ENCODE measurements at regions not wholly inside any gene's neighbourhood (a gene's known extent, or its start where the extent isn't known, plus 50 kb on each side); places are given as distances from the start of the nearest gene placed in this dataset.
A peak's percentile ranks its signal among the peaks of the same experiment; 100 is the strongest.

- Mint-ChIP-seq H3K27me3 (peaks cover 4 to 23% of the 10 kb centered on the region in 2 donors), H3K36me3 (no peaks in the 10 kb centered on the region), H3K9me3 (no peaks in the 10 kb centered on the region), H3K4me3 (no peak overlapping the region), H3K27ac (no peak overlapping the region), H3K4me1 (ENCODE audit: low read depth in 2 of 2) (no peaks in the 10 kb centered on the region)
- DNase-seq (ENCODE audit: low spot score) = no peak
- no peak for ATAC-seq
Measured at GRCh38 chr20:43320536-43320935, 130.8 kb upstream of the PTPRT start.

DNA sequence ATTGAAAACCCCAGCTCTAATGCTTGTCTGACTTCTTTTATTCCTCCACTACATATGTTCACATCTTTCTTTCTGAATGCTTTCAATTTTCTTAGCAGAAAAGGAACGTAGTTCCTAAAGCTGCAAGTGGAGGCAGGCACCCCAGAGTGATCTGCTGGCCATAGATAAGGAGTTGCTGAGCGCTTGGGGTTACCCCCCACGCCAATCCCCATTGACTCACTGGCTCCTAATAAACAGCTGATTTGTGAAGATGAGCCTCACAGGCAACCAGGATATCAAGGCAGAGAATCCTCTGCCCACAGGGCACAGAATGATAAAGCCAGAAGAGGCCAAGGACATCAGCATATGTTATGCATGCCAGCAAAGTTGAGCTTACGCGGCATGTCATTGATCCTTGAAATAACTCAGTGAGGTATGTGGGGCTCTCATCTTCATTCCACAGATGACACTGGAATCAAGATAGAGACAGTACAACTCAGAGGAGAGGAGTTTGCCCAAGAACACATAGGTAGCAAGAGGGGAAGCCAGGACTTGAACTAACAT, 129.1 kb upstream of the PTPRT start:
- no peak for DNase-seq (ENCODE audit: low spot score)
- Mint-ChIP-seq H3K4me3 (no peak overlapping the region), H3K27ac (no peak overlapping the region), H3K4me1 (ENCODE audit: low read depth in 2 of 2) (no peaks in the 10 kb centered on the region), H3K9me3 (no peaks in the 10 kb centered on the region), H3K27me3 (peaks cover 2 to 17% of the 10 kb centered on the region in 2 donors), H3K36me3 (no peaks in the 10 kb centered on the region)
- no peak for ATAC-seq

DNA sequence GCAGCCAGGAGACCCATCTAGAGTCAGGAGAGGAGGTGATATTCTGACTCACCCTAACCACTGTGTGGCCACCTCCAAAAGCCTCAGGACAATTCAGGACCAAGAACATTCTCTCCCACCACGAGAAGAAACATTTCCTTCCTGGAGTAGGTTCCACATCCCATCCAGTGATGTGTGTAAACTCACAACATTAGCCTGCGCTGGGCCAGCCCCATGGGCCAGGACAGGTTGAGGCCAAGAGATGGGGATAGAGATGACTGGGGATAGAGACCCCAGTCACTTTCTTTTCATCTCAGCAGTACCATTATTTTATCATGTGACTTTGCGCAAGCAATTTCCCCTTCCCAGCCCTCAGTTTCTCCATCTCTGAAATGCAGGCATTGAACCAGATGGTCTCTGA, 126.6 kb upstream of the PTPRT start:
- Mint-ChIP-seq H3K4me1 (ENCODE audit: low read depth in 2 of 2) (no peaks in the 10 kb centered on the region), H3K4me3 (no peak overlapping the region), H3K9me3 (no peaks in the 10 kb centered on the region), H3K27ac (no peak overlapping the region), H3K27me3 (peaks cover 5 to 19% of the 10 kb centered on the region in 2 donors), H3K36me3 (no peaks in the 10 kb centered on the region)
- no peak for ATAC-seq
- no peak for DNase-seq (ENCODE audit: low spot score)

- Mint-ChIP-seq H3K4me3 (no peak overlapping the region), H3K27ac (no peak overlapping the region), H3K27me3 (peaks cover 15 to 22% of the 10 kb centered on the region in 2 donors), H3K4me1 (ENCODE audit: low read depth in 2 of 2) (no peaks in the 10 kb centered on the region), H3K36me3 (no peaks in the 10 kb centered on the region), H3K9me3 (no peaks in the 10 kb centered on the region)
- peak in 1 of 2 donors; percentile 45 for ATAC-seq
- DNase-seq (ENCODE audit: low spot score) = no peak
Measured at GRCh38 chr20:43309266-43309665, 119.6 kb upstream of the PTPRT start.

DNA sequence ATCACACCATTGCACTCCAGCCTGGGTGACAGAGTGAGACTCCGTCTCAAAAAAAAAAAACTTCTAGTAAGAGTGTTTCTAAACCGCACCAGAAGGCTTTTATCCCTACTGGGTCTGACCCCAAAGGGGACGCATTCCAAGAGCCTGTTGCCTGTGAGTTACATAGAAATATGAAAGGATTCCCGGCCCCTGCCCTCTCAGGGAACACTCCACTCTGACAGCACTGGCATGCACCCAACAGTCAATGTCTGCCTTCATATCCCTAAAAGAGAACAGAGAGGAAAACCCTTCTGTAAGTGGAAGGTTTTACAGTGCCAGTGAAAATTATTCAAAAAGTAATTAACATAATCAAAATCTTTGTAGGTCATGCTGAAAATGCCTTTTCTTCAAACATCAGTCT, 117.1 kb upstream of the PTPRT start:
- Mint-ChIP-seq H3K4me1 (ENCODE audit: low read depth in 2 of 2) (no peaks in the 10 kb centered on the region), H3K4me3 (no peak overlapping the region), H3K36me3 (no peaks in the 10 kb centered on the region), H3K27me3 (peaks cover 15% of the 10 kb centered on the region in 2 donors), H3K27ac (no peak overlapping the region), H3K9me3 (no peaks in the 10 kb centered on the region)
- no peak for DNase-seq (ENCODE audit: low spot score)
- ATAC-seq = no peak

DNA sequence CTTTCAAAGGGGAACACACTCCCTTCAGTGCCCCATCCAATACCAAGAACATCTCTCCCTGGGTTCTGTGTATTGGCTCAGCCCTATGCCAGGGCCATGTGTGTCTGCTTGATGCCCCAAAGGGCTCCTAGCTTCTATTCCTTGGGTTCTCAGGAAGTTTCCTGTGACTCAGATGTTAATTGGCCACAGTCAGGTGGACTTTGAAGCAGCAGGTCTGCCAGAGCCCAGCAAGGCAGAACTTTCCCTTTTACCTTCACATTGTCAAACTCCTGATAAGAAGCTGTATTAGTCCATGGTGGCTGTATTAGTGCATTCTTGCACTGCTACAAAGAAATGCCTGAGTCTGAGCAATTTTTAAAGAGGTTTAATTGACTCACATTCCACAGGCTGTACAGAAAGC, 116.0 kb upstream of the PTPRT start:
- ATAC-seq (no peak), DNase-seq (ENCODE audit: low spot score) (no peak)
- Mint-ChIP-seq H3K36me3 (no peaks in the 10 kb centered on the region), H3K4me3 (no peak overlapping the region), H3K4me1 (ENCODE audit: low read depth in 2 of 2) (no peaks in the 10 kb centered on the region), H3K27me3 (peaks cover 10 to 13% of the 10 kb centered on the region in 2 donors), H3K27ac (no peak overlapping the region), H3K9me3 (no peaks in the 10 kb centered on the region)

DNA sequence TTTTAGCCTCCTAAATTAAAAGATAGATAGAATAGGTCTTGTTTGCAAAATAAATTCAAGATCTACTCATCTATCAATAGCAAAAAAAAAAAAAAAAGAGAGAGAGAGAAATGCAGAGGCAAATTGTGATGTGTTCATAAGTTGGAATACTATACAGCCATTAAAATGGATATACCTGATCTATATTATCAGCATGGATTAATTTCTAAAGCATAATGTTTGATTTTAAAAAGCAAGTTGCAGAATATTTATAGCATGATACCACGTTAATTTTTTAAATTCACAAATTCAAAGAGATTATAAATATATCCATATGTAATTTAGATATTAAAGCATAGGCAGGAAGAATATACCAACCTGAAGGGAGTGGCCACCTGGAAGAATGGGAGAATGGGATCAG, 114.9 kb upstream of the PTPRT start:
- H3K4me3 Mint-ChIP-seq = no peak overlapping the region
- no peak for ATAC-seq
- no peaks in the 10 kb centered on the region for H3K36me3 Mint-ChIP-seq
- no peak for DNase-seq (ENCODE audit: low spot score)
- no peaks in the 10 kb centered on the region for H3K4me1 Mint-ChIP-seq (ENCODE audit: low read depth in 2 of 2)
- peaks cover 7 to 9% of the 10 kb centered on the region in 2 donors for H3K27me3 Mint-ChIP-seq
- no peaks in the 10 kb centered on the region for H3K9me3 Mint-ChIP-seq
- H3K27ac Mint-ChIP-seq = no peak overlapping the region

- Mint-ChIP-seq H3K4me3 (no peak overlapping the region), H3K4me1 (ENCODE audit: low read depth in 2 of 2) (no peaks in the 10 kb centered on the region), H3K36me3 (no peaks in the 10 kb centered on the region), H3K27ac (no peak overlapping the region), H3K9me3 (no peaks in the 10 kb centered on the region), H3K27me3 (peaks cover 15 to 16% of the 10 kb centered on the region in 2 donors)
- ATAC-seq = no peak
- no peak for DNase-seq (ENCODE audit: low spot score)
Measured at GRCh38 chr20:43302936-43303335, 113.2 kb upstream of the PTPRT start.

GRCh38 chr20:43300901-43301300, 111.2 kb upstream of the PTPRT start:
- ATAC-seq (no peak), DNase-seq (ENCODE audit: low spot score) (no peak)
- H3K4me3 Mint-ChIP-seq = no peak overlapping the region
- H3K36me3 Mint-ChIP-seq = no peaks in the 10 kb centered on the region
- no peaks in the 10 kb centered on the region for H3K4me1 Mint-ChIP-seq (ENCODE audit: low read depth in 2 of 2)
- no peak overlapping the region for H3K27ac Mint-ChIP-seq
- H3K27me3 Mint-ChIP-seq = peaks cover 13 to 16% of the 10 kb centered on the region in 2 donors
- H3K9me3 Mint-ChIP-seq = no peaks in the 10 kb centered on the region

DNA sequence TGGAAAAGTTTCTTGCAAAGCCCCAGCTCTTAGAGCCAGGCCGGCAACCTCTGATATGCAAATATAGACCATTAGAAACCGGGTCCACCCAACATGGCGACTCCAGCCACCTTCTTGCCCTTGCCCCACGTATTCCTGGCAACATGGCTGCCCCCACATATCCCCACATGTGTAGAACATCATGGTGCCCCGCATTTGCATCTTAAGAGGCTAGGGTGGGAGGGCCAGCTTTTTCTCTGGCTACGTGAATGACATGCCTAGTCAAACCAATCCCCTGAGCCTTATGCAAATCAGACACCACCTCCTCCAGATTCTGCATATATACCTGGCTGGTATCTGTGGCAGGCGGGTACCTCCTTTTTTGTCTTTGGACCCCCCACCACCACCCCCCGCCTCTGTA, 106.1 kb upstream of the PTPRT start:
- ATAC-seq (no peak), DNase-seq (ENCODE audit: low spot score) (no peak)
- Mint-ChIP-seq H3K36me3 (no peaks in the 10 kb centered on the region), H3K9me3 (peaks cover 3% of the 10 kb centered on the region), H3K4me1 (ENCODE audit: low read depth in 2 of 2) (no peaks in the 10 kb centered on the region), H3K27ac (no peak overlapping the region), H3K4me3 (no peak overlapping the region), H3K27me3 (peaks cover 8 to 16% of the 10 kb centered on the region in 2 donors)

GRCh38 chr20:43295263-43295662, 105.6 kb upstream of the PTPRT start:
- DNase-seq (ENCODE audit: low spot score) = no peak
- H3K9me3 Mint-ChIP-seq = peaks cover 3% of the 10 kb centered on the region
- no peaks in the 10 kb centered on the region for H3K36me3 Mint-ChIP-seq
- no peak for ATAC-seq
- H3K27me3 Mint-ChIP-seq = peaks cover 10 to 16% of the 10 kb centered on the region in 2 donors
- H3K27ac Mint-ChIP-seq = no peak overlapping the region
- no peak overlapping the region for H3K4me3 Mint-ChIP-seq
- H3K4me1 Mint-ChIP-seq (ENCODE audit: low read depth in 2 of 2) = no peaks in the 10 kb centered on the region

DNA sequence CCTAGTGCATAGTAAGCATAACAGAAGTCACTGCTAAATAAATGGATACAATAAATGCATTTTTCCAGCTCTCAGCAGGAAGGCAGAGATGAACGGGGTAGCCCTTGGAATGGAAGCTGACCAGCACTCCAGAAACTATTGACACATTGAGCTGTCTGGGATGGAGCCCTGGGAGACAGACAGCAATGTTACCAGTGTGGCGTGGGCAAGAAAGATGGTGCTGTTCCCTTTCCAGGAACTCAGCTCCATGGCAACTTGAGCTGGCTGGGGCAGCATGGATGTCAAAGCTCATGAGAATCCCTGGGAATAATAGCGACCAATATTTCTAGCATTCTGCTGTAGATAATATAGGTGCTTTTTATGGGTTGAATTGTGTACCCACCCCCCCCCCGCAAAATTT, 104.3 kb upstream of the PTPRT start:
- Mint-ChIP-seq H3K36me3 (no peaks in the 10 kb centered on the region), H3K9me3 (peaks cover 3% of the 10 kb centered on the region), H3K4me1 (ENCODE audit: low read depth in 2 of 2) (no peaks in the 10 kb centered on the region), H3K4me3 (no peak overlapping the region), H3K27ac (no peak overlapping the region), H3K27me3 (peaks cover 9 to 11% of the 10 kb centered on the region in 2 donors)
- no peak for ATAC-seq
- DNase-seq (ENCODE audit: low spot score) = no peak

GRCh38 chr20:43293068-43293786, 103.5 kb upstream of the PTPRT start:
- ATAC-seq = no peak
- H3K9me3 Mint-ChIP-seq = peaks cover 3% of the 10 kb centered on the region
- H3K27ac Mint-ChIP-seq = no peak overlapping the region
- no peaks in the 10 kb centered on the region for H3K36me3 Mint-ChIP-seq
- no peak overlapping the region for H3K4me3 Mint-ChIP-seq
- peaks cover 7% of the 10 kb centered on the region in 2 donors for H3K27me3 Mint-ChIP-seq
- DNase-seq (ENCODE audit: low spot score) = no peak
- H3K4me1 Mint-ChIP-seq (ENCODE audit: low read depth in 2 of 2) = no peaks in the 10 kb centered on the region

GRCh38 chr20:43292222-43292621, 102.5 kb upstream of the PTPRT start:
- H3K27me3 Mint-ChIP-seq = peaks cover 7 to 9% of the 10 kb centered on the region in 2 donors
- no peak overlapping the region for H3K4me3 Mint-ChIP-seq
- no peaks in the 10 kb centered on the region for H3K36me3 Mint-ChIP-seq
- DNase-seq (ENCODE audit: low spot score) (no peak), ATAC-seq (no peak)
- no peaks in the 10 kb centered on the region for H3K4me1 Mint-ChIP-seq (ENCODE audit: low read depth in 2 of 2)
- peaks cover 3% of the 10 kb centered on the region for H3K9me3 Mint-ChIP-seq
- no peak overlapping the region for H3K27ac Mint-ChIP-seq

GRCh38 chr20:43287637-43288036, 97.9 kb upstream of the PTPRT start:
- H3K27ac Mint-ChIP-seq = no peak overlapping the region
- no peak overlapping the region for H3K4me3 Mint-ChIP-seq
- H3K27me3 Mint-ChIP-seq = peaks cover 15 to 31% of the 10 kb centered on the region in 2 donors
- no peak for ATAC-seq
- no peaks in the 10 kb centered on the region for H3K4me1 Mint-ChIP-seq (ENCODE audit: low read depth in 2 of 2)
- no peaks in the 10 kb centered on the region for H3K9me3 Mint-ChIP-seq
- no peak for DNase-seq (ENCODE audit: low spot score)
- H3K36me3 Mint-ChIP-seq = no peaks in the 10 kb centered on the region

All from natural killer cell treated with Interleukin-12 subunit alpha and Interleukin-12 subunit beta and Interleukin-15 and Interleukin-18, amount 100 ng/mL, for 72 hours (primary cell).